IMR-90 (cell line): ENCODE measurements at regions not wholly inside any gene's neighbourhood (a gene's known extent, or its start where the extent isn't known, plus 50 kb on each side); places are given as distances from the start of the nearest gene placed in this dataset.

Experiments used
- ATAC-seq: fragments of 200-7000 bp; cut with Tn5 transposase; 2 replicates; pipeline ENCODE4 v1.9.1; 2020; ENCODE audit warnings: low read depth, mild to moderate bottlenecking, moderate library complexity
- BruUV-seq: library from RNA; stranded (reverse); fragments of 400-500 nt; replicated peaks from 2 replicates; lab custom pipeline; 2021; lab: Mats Ljungman, UMichigan
- CTCF ChIA-PET: fragments of 300-600 bp; formaldehyde crosslinking; extraction: SDS; loops from one replicate; lab custom pipeline; 2021; ENCODE audit warnings: antibody characterized with exemption; lab: Yijun Ruan, JAX
- POLR2A ChIA-PET: fragments of 300-600 bp; sonication (Branson Sonifier 250); formaldehyde crosslinking; loops from one replicate; lab custom pipeline; 2022; ENCODE audit warnings: antibody characterized with exemption; ENCODE audit not compliant: unreplicated experiment; lab: Charles Lee
- DNase-seq: peaks from one replicate; pipeline ENCODE4 v3.0.0; 2013
- H2AFZ ChIP-seq: replicated peaks from 2 replicates; pipeline ENCODE3; 2013; ENCODE audit warnings: low read length, mild to moderate bottlenecking; ENCODE audit not compliant: poor library complexity
- H2AK5ac ChIP-seq: 2 replicates; pipeline ENCODE4 v1.6.1; 2013; ENCODE audit warnings: low read depth, low read length, inconsistent platforms
- H2AK9ac ChIP-seq: replicated peaks from 2 replicates; pipeline ENCODE3; 2013; ENCODE audit warnings: mild to moderate bottlenecking, low read depth, low read length, moderate library complexity; ENCODE audit not compliant: poor library complexity
- H2BK120ac ChIP-seq: 2 replicates; pipeline ENCODE4 v1.6.1; 2013; ENCODE audit warnings: low read depth, low read length, inconsistent platforms
- H2BK15ac ChIP-seq: 3 replicates; pipeline ENCODE4 v1.6.1; 2013; ENCODE audit warnings: low read depth, low read length, inconsistent platforms
- H2BK20ac ChIP-seq: 2 replicates; pipeline ENCODE4 v1.6.1; 2013; ENCODE audit warnings: low read depth, mild to moderate bottlenecking, inconsistent platforms, low read length, moderate library complexity
- H2BK5ac ChIP-seq: 2 replicates; pipeline ENCODE4 v1.6.1; 2013; ENCODE audit warnings: mild to moderate bottlenecking, low read depth, low read length, inconsistent platforms; ENCODE audit not compliant: poor library complexity, severe bottlenecking
- H3K14ac ChIP-seq: replicated peaks from 2 replicates; pipeline ENCODE4 v1.6.1; 2013; ENCODE audit warnings: low read depth, low read length, inconsistent platforms
- H3K18ac ChIP-seq: 2 replicates; pipeline ENCODE4 v1.6.1; 2013; ENCODE audit warnings: low read depth, low read length, control low read depth
- H3K23ac ChIP-seq: 2 replicates; pipeline ENCODE4 v1.6.1; 2013; ENCODE audit warnings: low read depth, low read length, inconsistent platforms
- H3K27ac ChIP-seq: 2 replicates; pipeline ENCODE4 v1.5.1; 2013; ENCODE audit warnings: mild to moderate bottlenecking, control low read depth, low read length; ENCODE audit not compliant: insufficient read depth
- H3K27me3 ChIP-seq: 2 replicates; pipeline ENCODE4 v1.6.1; 2013; ENCODE audit warnings: low read length; ENCODE audit not compliant: control insufficient read depth, insufficient read depth
- H3K36me3 ChIP-seq: 2 replicates; pipeline ENCODE4 v1.6.1; 2013; ENCODE audit warnings: low read length, mixed read lengths; ENCODE audit not compliant: control insufficient read depth, insufficient read depth
- H3K4ac ChIP-seq: 2 replicates; pipeline ENCODE4 v1.6.1; 2013; ENCODE audit warnings: low read depth, low read length, inconsistent platforms
- H3K4me1 ChIP-seq: 2 replicates; pipeline ENCODE4 v1.6.1; 2013; ENCODE audit warnings: low read length, mixed read lengths; ENCODE audit not compliant: control insufficient read depth, insufficient read depth
- H3K4me2 ChIP-seq: 2 replicates; pipeline ENCODE4 v1.6.1; 2013; ENCODE audit warnings: low read depth, mild to moderate bottlenecking, control low read depth, low read length, moderate library complexity
- H3K4me3 ChIP-seq: 2 replicates; pipeline ENCODE4 v1.5.1; 2013; ENCODE audit warnings: low read depth, mild to moderate bottlenecking, control low read depth, low read length, moderate library complexity; ENCODE audit not compliant: insufficient read depth
- H3K56ac ChIP-seq: 2 replicates; pipeline ENCODE4 v1.6.1; 2013; ENCODE audit warnings: low read length, inconsistent platforms; ENCODE audit not compliant: insufficient read depth; ENCODE audit errors: extremely low read depth
- H3K79me1 ChIP-seq, 2 experiments: 2 replicates each; pipeline ENCODE4 v1.6.1; 2013; ENCODE audit warnings: low read length in 2 of 2, inconsistent platforms in 1 of 2, low read depth in 1 of 2
- H3K9ac ChIP-seq: 2 replicates; pipeline ENCODE4 v1.6.1; 2013; ENCODE audit warnings: low read depth, low read length, control low read depth
- H3K9me1 ChIP-seq: 2 replicates; pipeline ENCODE4 v1.6.1; 2013; ENCODE audit warnings: low read length, inconsistent platforms; ENCODE audit not compliant: insufficient read depth
- H3K9me3 ChIP-seq: 2 replicates; pipeline ENCODE4 v1.6.1; 2013; ENCODE audit warnings: low read length; ENCODE audit not compliant: control insufficient read depth, insufficient read depth
- H4K20me1 ChIP-seq: 2 replicates; pipeline ENCODE4 v1.6.1; 2013; ENCODE audit warnings: low read length, inconsistent platforms; ENCODE audit not compliant: insufficient read depth
- H4K5ac ChIP-seq: 2 replicates; pipeline ENCODE4 v1.6.1; 2013; ENCODE audit warnings: mild to moderate bottlenecking, low read depth, low read length, control low read depth
- H4K8ac ChIP-seq, 2 experiments: 2 replicates each; pipeline ENCODE4 v1.6.1; 2013; ENCODE audit warnings: low read depth in 2 of 2, low read length in 2 of 2, control low read depth in 1 of 2, inconsistent platforms in 1 of 2
- H4K91ac ChIP-seq: 2 replicates; pipeline ENCODE4 v1.6.1; 2013; ENCODE audit warnings: low read depth, low read length, inconsistent platforms; ENCODE audit not compliant: insufficient read depth
- BHLHE40 ChIP-seq: fragments of 150-350 bp; IDR thresholded peaks from 2 replicates; pipeline ENCODE4 v1.6.1; 2016; ENCODE audit warnings: mild to moderate bottlenecking, low read depth, low read length
- CEBPB ChIP-seq: IDR thresholded peaks from 2 replicates; pipeline ENCODE4 v1.6.1; 2012; ENCODE audit warnings: low read depth, low read length, improper control_type of control experiment
- CHD1 ChIP-seq: IDR thresholded peaks from 2 replicates; pipeline ENCODE4 v1.6.1; 2012; ENCODE audit warnings: low read depth, low read length, improper control_type of control experiment
- ELK1 ChIP-seq: fragments of 150-350 bp; IDR thresholded peaks from 2 replicates; pipeline ENCODE4 v1.6.1; 2016; ENCODE audit warnings: low read depth, mild to moderate bottlenecking, low read length, moderate library complexity, borderline replicate concordance
- FOS ChIP-seq: fragments of 150-350 bp; IDR thresholded peaks from 2 replicates; pipeline ENCODE4 v1.6.1; 2016; ENCODE audit warnings: low read depth, low read length
- MAFK ChIP-seq: IDR thresholded peaks from 2 replicates; pipeline ENCODE4 v1.6.1; 2012; ENCODE audit warnings: low read depth, low read length, improper control_type of control experiment
- MAZ ChIP-seq: IDR thresholded peaks from 2 replicates; pipeline ENCODE4 v1.6.1; 2012; ENCODE audit warnings: low read depth, mild to moderate bottlenecking, low read length, improper control_type of control experiment, moderate library complexity, borderline replicate concordance
- MXI1 ChIP-seq: IDR thresholded peaks from 2 replicates; pipeline ENCODE4 v1.6.1; 2012; ENCODE audit warnings: low read depth, mild to moderate bottlenecking, low read length, moderate library complexity, borderline replicate concordance
- NFE2L2 ChIP-seq: fragments of 150-350 bp; IDR thresholded peaks from 2 replicates; pipeline ENCODE4 v1.6.1; 2016; ENCODE audit warnings: low read depth, mild to moderate bottlenecking, low read length
- POLR2A ChIP-seq: IDR thresholded peaks from 2 replicates; pipeline ENCODE4 v1.6.1; 2012; ENCODE audit warnings: mild to moderate bottlenecking, low read depth, low read length
- RAD21 ChIP-seq: IDR thresholded peaks from 2 replicates; pipeline ENCODE4 v1.6.1; 2012; ENCODE audit warnings: low read length, improper control_type of control experiment
- RCOR1 ChIP-seq: IDR thresholded peaks from 2 replicates; pipeline ENCODE4 v1.6.1; 2012; ENCODE audit warnings: mild to moderate bottlenecking, low read length, improper control_type of control experiment; ENCODE audit not compliant: insufficient replicate concordance
- RFX5 ChIP-seq: IDR thresholded peaks from 2 replicates; pipeline ENCODE4 v1.8.0; 2012; ENCODE audit warnings: low read depth, mild to moderate bottlenecking, low read length, moderate library complexity
- SMC3 ChIP-seq: fragments of 150-350 bp; IDR thresholded peaks from 2 replicates; pipeline ENCODE4 v1.6.1; 2016; ENCODE audit warnings: low read depth, mild to moderate bottlenecking, antibody characterized with exemption, low read length, moderate library complexity
- WGBS, 2 experiments: methylation state at CpG; one replicate each; pipeline versions ENCODE4 v1.1.5 to v1.1.7; 2013; ENCODE audit warnings: missing lambda C conversion rate in 2 of 2; ENCODE audit not compliant: insufficient read length in 1 of 2; ENCODE audit errors: extremely low coverage in 2 of 2; 5-methylcytosine and 5-hydroxymethylcytosine counted together
- dilution Hi-C: fragments of 300-500 bp; cut with HindIII; formaldehyde crosslinking; loops from one replicate; pipeline ENCODE4 v1.14.3; 2018; ENCODE audit warnings: low sequenced_read_pairs; ENCODE audit not compliant: unreplicated experiment
- in situ Hi-C: fragments of 300-500 bp; cut with MboI; formaldehyde crosslinking; loops from 3 replicates; pipeline ENCODE4 v1.14.3; 2019; ENCODE audit warnings: low sequenced_read_pairs, inconsistent platforms, mixed read lengths
- intact Hi-C: fragments of 100-400 bp; cut with micrococcal nuclease; formaldehyde crosslinking; loops from 2 replicates; pipeline ENCODE4 v1.10.0; 2022
- TF ChIP-seq, protein P1 (sequence below): conservative IDR thresholded peaks from 2 replicates; pipeline ENCODE4 v1.5.1; 2012; ENCODE audit warnings: mild to moderate bottlenecking, low read depth, low read length, improper control_type of control experiment
- TF ChIP-seq, protein P2 (sequence below): fragments of 150-350 bp; IDR thresholded peaks from 2 replicates; pipeline ENCODE4 v1.6.1; 2017; ENCODE audit warnings: mild to moderate bottlenecking, antibody characterized with exemption, low read length, low read depth

GRCh38 chr16:48907906-48908634 is 298.1 kb upstream of the N4BP1 start:
- Histone ChIP-seq H2AK9ac (no peak overlapping the region), H3K18ac (no peak overlapping the region), H4K91ac (no peak overlapping the region), H3K27ac (no peak overlapping the region), H3K9ac (no peak overlapping the region), H4K8ac (no peak overlapping the region), H2AK5ac (no peak overlapping the region), H3K36me3 (no peaks in the 10 kb centered on the region), H3K27me3 (peaks cover 8% of the 10 kb centered on the region), H3K79me1 (no peaks in the 10 kb centered on the region), H2BK120ac (no peak overlapping the region), H3K23ac (no peak overlapping the region), H3K4me1 (no peaks in the 10 kb centered on the region), H3K9me1 (no peaks in the 10 kb centered on the region), H2BK5ac (no peak overlapping the region), H3K4me3 (no peak overlapping the region), H2BK15ac (no peak overlapping the region), H3K56ac (no peak overlapping the region), H3K14ac (no peak overlapping the region), H4K5ac (no peak overlapping the region), H4K20me1 (no peaks in the 10 kb centered on the region), H3K9me3 (no peaks in the 10 kb centered on the region), H2AFZ (no peak overlapping the region), H2BK20ac (no peak overlapping the region), H3K4ac (no peak overlapping the region), H3K4me2 (no peak overlapping the region)
- dilution Hi-C loops (no loop called here), intact Hi-C loops (no loop called here), in situ Hi-C loops (no loop called here)
- TF ChIP-seq RCOR1 (no peak), CEBPB (no peak), SMC3 (no peak), BHLHE40 (no peak), ELK1 (no peak), MAZ (no peak), NFE2L2 (no peak), POLR2A (no peak), RAD21 (no peak), RFX5 (no peak), FOS (no peak), MAFK (no peak), CHD1 (no peak), MXI1 (no peak)
- TF ChIP-seq, protein P1, sequence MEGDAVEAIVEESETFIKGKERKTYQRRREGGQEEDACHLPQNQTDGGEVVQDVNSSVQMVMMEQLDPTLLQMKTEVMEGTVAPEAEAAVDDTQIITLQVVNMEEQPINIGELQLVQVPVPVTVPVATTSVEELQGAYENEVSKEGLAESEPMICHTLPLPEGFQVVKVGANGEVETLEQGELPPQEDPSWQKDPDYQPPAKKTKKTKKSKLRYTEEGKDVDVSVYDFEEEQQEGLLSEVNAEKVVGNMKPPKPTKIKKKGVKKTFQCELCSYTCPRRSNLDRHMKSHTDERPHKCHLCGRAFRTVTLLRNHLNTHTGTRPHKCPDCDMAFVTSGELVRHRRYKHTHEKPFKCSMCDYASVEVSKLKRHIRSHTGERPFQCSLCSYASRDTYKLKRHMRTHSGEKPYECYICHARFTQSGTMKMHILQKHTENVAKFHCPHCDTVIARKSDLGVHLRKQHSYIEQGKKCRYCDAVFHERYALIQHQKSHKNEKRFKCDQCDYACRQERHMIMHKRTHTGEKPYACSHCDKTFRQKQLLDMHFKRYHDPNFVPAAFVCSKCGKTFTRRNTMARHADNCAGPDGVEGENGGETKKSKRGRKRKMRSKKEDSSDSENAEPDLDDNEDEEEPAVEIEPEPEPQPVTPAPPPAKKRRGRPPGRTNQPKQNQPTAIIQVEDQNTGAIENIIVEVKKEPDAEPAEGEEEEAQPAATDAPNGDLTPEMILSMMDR: no peak
- TF ChIP-seq, protein P2, sequence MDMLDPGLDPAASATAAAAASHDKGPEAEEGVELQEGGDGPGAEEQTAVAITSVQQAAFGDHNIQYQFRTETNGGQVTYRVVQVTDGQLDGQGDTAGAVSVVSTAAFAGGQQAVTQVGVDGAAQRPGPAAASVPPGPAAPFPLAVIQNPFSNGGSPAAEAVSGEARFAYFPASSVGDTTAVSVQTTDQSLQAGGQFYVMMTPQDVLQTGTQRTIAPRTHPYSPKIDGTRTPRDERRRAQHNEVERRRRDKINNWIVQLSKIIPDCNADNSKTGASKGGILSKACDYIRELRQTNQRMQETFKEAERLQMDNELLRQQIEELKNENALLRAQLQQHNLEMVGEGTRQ: no peak
- CTCF ChIA-PET: no interaction called here
- ATAC-seq (no peak), DNase-seq (no peak)
- no TSS peak for BruUV-seq
- POLR2A ChIA-PET: no interaction called here
- 75% methylated on average over 6 of the region's 10 CpGs; no CpG with 5 or more reads in 1 of the 2 experiments for WGBS, 2 experiments
